ENCODE measurements at regions not wholly inside any gene's neighbourhood (a gene's known extent, or its start where the extent isn't known, plus 50 kb on each side); places are given as distances from the start of the nearest gene placed in this dataset.

- no peak overlapping the region for H3K27ac ChIP-seq (ENCODE audit: low read length)
- H3K27me3 ChIP-seq (replicated peaks; ENCODE audit: insufficient read depth, low read length) = no peaks in the 10 kb centered on the region
- no peak overlapping the region for H2AFZ ChIP-seq (ENCODE audit: low read length)
- no peaks in the 10 kb centered on the region for H3K4me1 ChIP-seq (ENCODE audit: low read length)
- no peaks in the 10 kb centered on the region for H3K79me2 ChIP-seq (ENCODE audit: low read length)
- H3K9me3 ChIP-seq (replicated peaks; ENCODE audit: insufficient read depth, low read length) = no peaks in the 10 kb centered on the region
- TF ChIP-seq EZH2phosphoT487 (IDR thresholded peaks at IDR 0.05; ENCODE audit: low read length) (no peak), EZH2 (optimal IDR thresholded peaks at IDR 0.05; ENCODE audit: low read depth, low read length) (no peak)
- TF ChIP-seq, protein P1, sequence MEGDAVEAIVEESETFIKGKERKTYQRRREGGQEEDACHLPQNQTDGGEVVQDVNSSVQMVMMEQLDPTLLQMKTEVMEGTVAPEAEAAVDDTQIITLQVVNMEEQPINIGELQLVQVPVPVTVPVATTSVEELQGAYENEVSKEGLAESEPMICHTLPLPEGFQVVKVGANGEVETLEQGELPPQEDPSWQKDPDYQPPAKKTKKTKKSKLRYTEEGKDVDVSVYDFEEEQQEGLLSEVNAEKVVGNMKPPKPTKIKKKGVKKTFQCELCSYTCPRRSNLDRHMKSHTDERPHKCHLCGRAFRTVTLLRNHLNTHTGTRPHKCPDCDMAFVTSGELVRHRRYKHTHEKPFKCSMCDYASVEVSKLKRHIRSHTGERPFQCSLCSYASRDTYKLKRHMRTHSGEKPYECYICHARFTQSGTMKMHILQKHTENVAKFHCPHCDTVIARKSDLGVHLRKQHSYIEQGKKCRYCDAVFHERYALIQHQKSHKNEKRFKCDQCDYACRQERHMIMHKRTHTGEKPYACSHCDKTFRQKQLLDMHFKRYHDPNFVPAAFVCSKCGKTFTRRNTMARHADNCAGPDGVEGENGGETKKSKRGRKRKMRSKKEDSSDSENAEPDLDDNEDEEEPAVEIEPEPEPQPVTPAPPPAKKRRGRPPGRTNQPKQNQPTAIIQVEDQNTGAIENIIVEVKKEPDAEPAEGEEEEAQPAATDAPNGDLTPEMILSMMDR (IDR thresholded peaks at IDR 0.05; ENCODE audit: low read length) = no peak
- no peak overlapping the region for H3K9ac ChIP-seq (ENCODE audit: low read length)
- H3K4me2 ChIP-seq (ENCODE audit: low read depth, low read length) = no peak overlapping the region
- no peak for DNase-seq
- H3F3A ChIP-seq (ENCODE audit: insufficient read depth, low read length) = no peaks in the 10 kb centered on the region
- no peak overlapping the region for H3K4me3 ChIP-seq (ENCODE audit: low read length)
- H3K36me3 ChIP-seq (replicated peaks; ENCODE audit: insufficient read depth, low read length) = no peaks in the 10 kb centered on the region
- no peaks in the 10 kb centered on the region for H4K20me1 ChIP-seq (ENCODE audit: insufficient read depth, low read length)
- no peaks in the 10 kb centered on the region for H3K9me2 ChIP-seq (replicated peaks; ENCODE audit: insufficient read depth, low read length)
These were observed 246.3 kb upstream of the UMPS start for GRCh38 chr3:124483915-124484470.

DNA sequence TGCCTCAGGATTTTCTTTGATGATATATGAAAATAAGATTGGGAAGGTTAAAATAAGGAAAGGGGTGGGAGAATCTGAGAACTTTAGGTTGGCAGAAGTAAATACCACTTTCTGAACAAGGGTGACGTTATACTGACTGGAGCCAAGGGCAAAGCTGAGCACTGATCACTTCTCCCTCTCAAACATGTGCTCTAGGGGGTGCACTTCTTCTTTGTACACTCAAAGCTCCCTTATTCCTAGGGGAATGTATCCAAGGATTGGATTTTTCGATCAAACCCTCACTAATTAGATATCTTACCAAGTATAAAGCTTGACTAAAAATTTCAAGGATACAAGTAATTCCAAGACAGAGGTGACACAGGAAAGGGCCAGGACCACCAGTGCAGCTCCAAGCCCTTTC lies 243.9 kb upstream of the UMPS start:
- no peak for DNase-seq

DNA sequence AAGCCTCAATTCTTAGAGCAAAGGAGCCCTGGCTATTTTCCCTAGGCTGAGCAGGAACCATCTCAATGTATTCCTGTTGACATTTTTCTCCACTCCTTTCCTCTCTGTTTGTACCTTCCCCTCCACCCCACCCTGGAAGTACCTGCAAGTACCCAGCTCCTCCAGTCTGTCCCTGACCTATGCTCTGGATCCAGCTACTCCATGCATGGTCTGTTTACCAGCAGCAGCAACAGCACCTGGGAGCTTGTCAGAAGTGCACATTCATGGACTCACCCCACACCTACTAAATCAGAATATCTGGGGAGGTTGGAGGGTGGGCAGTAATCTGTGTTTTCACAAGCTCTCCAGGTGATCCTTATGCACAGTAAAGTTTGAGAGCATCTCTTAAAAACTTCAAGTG lies 240.7 kb upstream of the UMPS start:
- H3K27ac ChIP-seq (ENCODE audit: low read length) = no peak overlapping the region
- no peak for DNase-seq
- no peak overlapping the region for H3K4me3 ChIP-seq (ENCODE audit: low read length)
- no peaks in the 10 kb centered on the region for H3K9me2 ChIP-seq (replicated peaks; ENCODE audit: insufficient read depth, low read length)
- no peaks in the 10 kb centered on the region for H3K36me3 ChIP-seq (replicated peaks; ENCODE audit: insufficient read depth, low read length)
- H3F3A ChIP-seq (ENCODE audit: insufficient read depth, low read length) = no peaks in the 10 kb centered on the region
- no peak overlapping the region for H3K9ac ChIP-seq (ENCODE audit: low read length)
- no peaks in the 10 kb centered on the region for H4K20me1 ChIP-seq (ENCODE audit: insufficient read depth, low read length)
- H2AFZ ChIP-seq (ENCODE audit: low read length) = no peak overlapping the region
- no peaks in the 10 kb centered on the region for H3K4me1 ChIP-seq (ENCODE audit: low read length)
- TF ChIP-seq EZH2phosphoT487 (IDR thresholded peaks at IDR 0.05; ENCODE audit: low read length) (no peak), EZH2 (optimal IDR thresholded peaks at IDR 0.05; ENCODE audit: low read depth, low read length) (no peak)
- TF ChIP-seq, protein P1 (IDR thresholded peaks at IDR 0.05; ENCODE audit: low read length) = no peak
- H3K27me3 ChIP-seq (replicated peaks; ENCODE audit: insufficient read depth, low read length) = no peaks in the 10 kb centered on the region
- no peaks in the 10 kb centered on the region for H3K9me3 ChIP-seq (replicated peaks; ENCODE audit: insufficient read depth, low read length)
- H3K4me2 ChIP-seq (ENCODE audit: low read depth, low read length) = no peak overlapping the region
- no peaks in the 10 kb centered on the region for H3K79me2 ChIP-seq (ENCODE audit: low read length)

More for the DNA sequence above, 243.9 kb upstream of the UMPS start:
- Histone ChIP-seq H3K4me3 (ENCODE audit: low read length) (no peak overlapping the region), H3K9me2 (replicated peaks; ENCODE audit: insufficient read depth, low read length) (no peaks in the 10 kb centered on the region), H3K27me3 (replicated peaks; ENCODE audit: insufficient read depth, low read length) (no peaks in the 10 kb centered on the region), H3K4me1 (ENCODE audit: low read length) (no peaks in the 10 kb centered on the region), H3K9me3 (replicated peaks; ENCODE audit: insufficient read depth, low read length) (no peaks in the 10 kb centered on the region), H3K36me3 (replicated peaks; ENCODE audit: insufficient read depth, low read length) (no peaks in the 10 kb centered on the region), H3K79me2 (ENCODE audit: low read length) (no peaks in the 10 kb centered on the region), H2AFZ (ENCODE audit: low read length) (no peak overlapping the region), H3K9ac (ENCODE audit: low read length) (no peak overlapping the region), H3K4me2 (ENCODE audit: low read depth, low read length) (no peak overlapping the region), H4K20me1 (ENCODE audit: insufficient read depth, low read length) (no peaks in the 10 kb centered on the region), H3F3A (ENCODE audit: insufficient read depth, low read length) (no peaks in the 10 kb centered on the region), H3K27ac (ENCODE audit: low read length) (no peak overlapping the region)
- TF ChIP-seq EZH2phosphoT487 (IDR thresholded peaks at IDR 0.05; ENCODE audit: low read length) (no peak), EZH2 (optimal IDR thresholded peaks at IDR 0.05; ENCODE audit: low read depth, low read length) (no peak)
- TF ChIP-seq, protein P1 (IDR thresholded peaks at IDR 0.05; ENCODE audit: low read length) = no peak
